GM18868 (cell line): ENCODE measurements at regions not wholly inside any gene's neighbourhood (a gene's known extent, or its start where the extent isn't known, plus 50 kb on each side); places are given as distances from the start of the nearest gene placed in this dataset.
"Not testable (repeated sequence)": the region's sequence is repeated elsewhere in the genome, so short reads cannot be mapped to it uniquely, and the experiment has no call there.

Source experiments
- ATAC-seq: cut with Tn5 transposase; IDR thresholded peaks from one replicate; pipeline ENCODE4 v1.9.1; 2021; ENCODE audit warnings: mild to moderate bottlenecking, moderate library complexity; ENCODE audit not compliant: unreplicated experiment

DNA sequence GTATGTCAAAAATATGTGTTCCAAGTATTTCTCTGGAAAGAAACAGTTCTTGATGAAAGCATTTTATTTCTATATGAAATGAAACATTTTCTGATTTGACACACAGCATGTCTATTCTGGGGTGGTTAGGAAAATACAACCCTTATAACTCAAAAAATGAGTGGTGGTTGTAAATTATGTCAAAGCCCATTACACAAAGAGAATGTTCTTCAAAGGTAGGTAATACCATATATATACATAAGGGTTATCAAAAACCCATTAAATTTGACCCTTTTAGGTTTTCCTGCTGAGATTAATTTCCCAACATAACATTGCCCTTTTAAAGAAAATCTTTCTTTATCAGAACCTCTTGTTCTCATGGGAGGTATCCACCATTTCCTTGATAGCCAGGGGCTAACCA lies 420.5 kb upstream of the TECRL start:
- no peak for ATAC-seq

GRCh38 chr4:64824591-64824990 lies 415.3 kb upstream of the TECRL start:
- ATAC-seq, result no peak

- no peak for ATAC-seq
These were observed 413.2 kb upstream of the TECRL start for GRCh38 chr4:64822405-64822804.

DNA sequence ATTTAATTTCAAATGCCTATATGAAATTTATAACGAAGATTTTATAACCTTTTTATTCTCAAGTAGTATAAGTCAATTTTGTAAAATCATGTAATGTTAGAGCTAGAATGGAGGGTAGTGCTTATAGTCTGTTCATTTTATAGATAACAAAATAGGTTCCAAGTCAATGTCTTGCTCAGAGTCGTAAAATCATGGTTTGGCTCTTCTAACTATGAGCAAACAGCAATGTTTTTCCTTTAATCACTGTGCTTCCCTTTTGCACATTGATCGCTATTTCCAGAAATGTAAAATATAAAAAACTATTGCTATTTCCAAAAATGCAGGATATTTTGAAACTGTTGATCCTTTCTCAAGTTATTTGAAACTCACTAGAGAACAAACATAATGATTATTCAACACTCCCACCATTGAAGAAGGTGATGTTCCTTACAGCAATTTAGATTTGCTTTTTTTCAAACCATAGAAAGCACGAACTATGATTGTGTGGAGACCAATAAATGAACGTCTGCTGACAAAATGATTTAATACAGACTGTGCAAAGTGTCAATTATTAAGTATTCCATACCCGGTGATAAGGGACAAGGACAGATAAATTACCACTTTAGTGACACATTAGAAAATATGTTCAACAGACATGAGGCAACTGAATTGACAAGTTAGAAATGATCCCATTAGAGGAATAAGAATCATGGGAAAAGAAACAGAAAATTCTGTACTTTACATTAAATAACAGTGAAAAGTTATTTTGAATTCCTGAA lies 412.1 kb upstream of the TECRL start:
- no peak for ATAC-seq

GRCh38 chr4:64814616-64815015 lies 405.4 kb upstream of the TECRL start:
- no peak for ATAC-seq

DNA sequence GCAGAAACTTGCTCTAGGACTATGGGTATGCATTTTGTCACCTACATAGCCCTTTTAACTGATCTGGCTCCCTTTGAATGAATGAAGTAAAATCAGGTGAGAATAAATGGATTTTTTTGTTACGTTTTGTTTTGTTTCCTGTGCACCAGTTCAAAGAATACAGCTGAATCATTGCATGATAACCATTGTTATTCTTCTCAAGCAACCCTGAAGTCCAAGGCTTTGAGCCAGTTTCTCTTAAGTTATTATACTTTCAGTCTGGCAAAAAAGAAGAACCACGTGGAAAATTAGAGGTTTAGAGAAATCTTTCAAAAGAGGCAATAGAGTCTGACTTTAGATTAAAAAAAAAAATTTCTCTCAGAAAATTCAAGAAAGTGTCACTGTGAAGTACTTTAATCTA lies 398.6 kb upstream of the TECRL start:
- ATAC-seq, result no peak

GRCh38 chr4:64799751-64800150 lies 390.5 kb upstream of the TECRL start:
- no peak for ATAC-seq

DNA sequence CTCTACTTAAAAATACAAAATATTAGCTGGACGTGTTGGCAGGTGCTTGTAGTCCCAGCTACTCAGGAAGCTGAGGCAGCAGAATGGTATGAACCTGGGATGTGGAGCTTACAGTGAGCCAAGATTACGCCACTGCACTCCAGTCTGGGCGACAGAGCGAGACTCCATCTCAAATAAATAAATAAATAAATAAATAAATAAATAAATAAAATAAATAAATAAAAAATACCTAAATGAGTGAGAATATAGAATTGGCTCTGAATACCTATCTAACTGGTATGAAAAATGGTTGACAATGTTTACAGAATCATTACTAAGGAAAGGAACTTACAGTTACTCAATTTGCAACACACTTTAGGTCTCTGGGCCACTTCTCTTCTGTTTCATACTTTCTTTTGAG lies 389.6 kb upstream of the TECRL start:
- ATAC-seq, result not testable (repeated sequence)

DNA sequence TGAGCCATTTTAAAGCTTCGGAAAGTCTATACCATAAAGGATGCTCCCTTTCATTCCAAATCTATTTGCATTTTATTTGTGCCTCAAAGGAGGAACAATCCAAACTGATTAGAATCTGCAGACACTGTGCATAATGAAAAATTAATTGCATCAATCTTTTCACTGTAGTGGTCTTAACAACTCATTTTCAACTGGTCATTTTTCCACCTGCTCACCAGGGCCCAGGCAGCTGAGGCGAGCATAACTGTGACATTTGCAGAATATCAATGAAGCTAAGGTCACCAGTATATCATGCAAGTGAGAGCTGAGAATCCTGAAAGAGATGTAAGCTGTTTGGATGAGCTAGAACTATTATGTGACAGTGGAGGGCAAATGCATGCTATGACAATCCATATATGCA lies 387.3 kb upstream of the TECRL start:
- no peak for ATAC-seq

DNA sequence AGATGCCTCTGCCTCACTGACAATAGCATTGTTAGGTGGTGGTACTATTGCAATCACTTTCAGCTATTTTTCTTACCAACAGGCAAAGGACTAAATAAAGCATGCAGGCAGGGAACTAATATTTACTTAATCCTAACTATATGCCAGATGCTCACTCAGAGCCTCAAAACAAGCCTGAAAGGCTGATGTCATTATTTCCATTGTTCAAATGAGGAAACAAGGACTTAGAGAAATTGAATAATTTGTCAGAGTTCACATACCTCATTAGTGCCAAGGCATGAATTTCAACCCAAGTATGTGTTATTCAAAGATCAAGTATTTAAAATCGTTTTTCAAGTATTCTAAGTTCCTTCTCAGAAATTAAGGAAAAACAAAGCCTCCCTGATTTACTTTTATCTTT lies 374.9 kb upstream of the TECRL start:
- no peak for ATAC-seq

DNA sequence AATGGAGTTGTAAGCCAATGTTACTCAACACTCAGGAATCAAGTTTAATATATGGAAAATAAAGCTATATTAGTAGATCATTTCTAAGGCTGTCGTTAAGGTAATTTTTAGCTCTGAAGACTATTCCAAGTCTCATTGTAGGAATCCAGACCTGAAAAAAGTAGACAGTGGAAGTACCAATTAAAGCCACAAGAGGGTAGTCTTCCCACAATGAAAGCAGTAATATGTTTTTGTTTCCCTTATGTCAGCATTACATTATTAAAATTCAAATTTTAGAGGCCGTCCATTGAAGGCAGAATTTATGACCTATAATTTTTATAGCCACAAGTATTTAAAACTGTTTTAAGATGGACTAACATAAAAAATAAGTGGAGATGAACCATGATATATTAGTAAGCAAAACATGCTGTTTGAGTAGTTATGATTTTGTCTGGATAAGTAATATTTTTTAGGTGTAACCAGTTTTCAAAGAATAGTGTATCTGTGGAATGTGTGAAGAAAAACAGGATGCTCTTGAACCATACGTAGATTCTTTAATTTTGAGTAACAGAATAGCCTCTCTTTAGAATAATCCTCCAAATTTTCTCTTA lies 372.6 kb upstream of the TECRL start:
- ATAC-seq, result peak; percentile 87

- ATAC-seq, result no peak
These were observed 371.4 kb upstream of the TECRL start for GRCh38 chr4:64780664-64781063.

DNA sequence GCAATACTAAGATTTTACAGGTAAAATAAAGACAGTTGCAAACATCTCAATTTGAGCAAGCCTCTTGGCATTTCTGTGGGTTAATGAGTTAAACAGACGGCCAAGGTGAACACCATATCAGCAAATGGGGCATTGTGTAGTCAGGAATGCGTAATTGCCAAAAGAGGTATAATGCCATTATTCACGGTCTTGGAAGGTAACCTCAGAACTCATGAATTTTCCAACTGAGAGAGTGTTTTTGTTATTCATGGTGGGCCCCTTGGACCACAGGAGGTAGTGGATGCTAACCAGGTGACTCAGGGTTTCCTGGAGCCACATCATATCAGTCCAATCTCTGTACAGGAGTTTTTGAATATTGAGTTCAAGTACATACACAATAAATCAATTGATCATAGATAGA lies 368.0 kb upstream of the TECRL start:
- ATAC-seq, result no peak

DNA sequence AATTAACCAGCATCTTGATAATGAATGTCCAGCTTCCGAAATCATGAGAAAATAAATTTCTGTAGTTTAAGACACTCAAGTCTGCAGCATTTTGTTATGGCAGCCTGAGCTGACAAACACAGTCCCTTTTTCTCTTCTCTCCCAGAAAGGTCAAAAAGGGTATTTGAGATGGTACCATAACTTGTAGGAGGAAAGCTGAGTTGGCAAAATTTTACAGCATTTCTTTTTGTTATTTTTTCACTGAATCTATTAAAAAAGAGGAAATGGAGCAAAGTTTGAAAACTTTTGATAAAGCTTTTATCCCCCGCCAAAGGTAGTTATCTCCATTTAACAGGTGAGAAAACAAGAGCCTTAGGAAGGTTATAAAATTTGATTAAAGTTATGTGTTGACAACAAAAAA lies 367.6 kb upstream of the TECRL start:
- no peak for ATAC-seq

DNA sequence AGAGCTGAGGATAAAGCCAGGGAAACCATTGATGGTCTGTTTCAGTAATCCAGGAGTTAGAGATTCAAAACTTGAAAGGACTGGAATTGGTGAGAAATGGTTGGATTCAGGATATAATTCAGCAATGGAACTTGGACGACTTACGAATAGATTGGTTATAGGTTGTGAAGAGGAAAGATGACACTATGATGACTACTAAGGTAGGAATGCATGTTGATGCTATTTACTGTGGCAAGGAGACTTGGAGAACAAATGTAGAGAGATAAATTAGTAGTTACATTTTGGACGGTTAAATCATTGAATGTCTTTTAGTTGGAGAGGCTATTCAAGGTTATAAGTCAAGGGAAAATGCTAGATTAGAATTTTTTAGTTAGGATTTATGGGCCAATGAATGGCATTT lies 365.4 kb upstream of the TECRL start:
- no peak for ATAC-seq

DNA sequence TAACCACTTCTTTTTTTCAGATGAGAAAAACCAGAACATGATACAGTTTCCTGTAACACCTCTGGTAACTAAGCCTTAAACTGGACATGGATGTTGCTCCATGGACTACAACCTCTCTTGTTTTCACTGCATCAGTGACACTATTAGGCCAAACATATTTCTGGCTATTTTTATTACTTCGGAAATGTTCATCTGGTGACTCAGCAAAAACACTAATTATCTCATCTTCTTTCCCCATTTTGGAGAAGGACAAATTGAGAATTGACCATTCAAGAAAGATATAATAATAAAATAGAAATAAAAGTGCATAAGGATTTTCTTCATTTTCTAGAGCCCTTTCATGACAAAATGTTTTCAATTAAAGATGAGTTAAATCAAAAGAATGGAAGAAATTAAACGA lies 361.9 kb upstream of the TECRL start:
- no peak for ATAC-seq

GRCh38 chr4:64767547-64767946 lies 358.3 kb upstream of the TECRL start:
- ATAC-seq, result no peak

DNA sequence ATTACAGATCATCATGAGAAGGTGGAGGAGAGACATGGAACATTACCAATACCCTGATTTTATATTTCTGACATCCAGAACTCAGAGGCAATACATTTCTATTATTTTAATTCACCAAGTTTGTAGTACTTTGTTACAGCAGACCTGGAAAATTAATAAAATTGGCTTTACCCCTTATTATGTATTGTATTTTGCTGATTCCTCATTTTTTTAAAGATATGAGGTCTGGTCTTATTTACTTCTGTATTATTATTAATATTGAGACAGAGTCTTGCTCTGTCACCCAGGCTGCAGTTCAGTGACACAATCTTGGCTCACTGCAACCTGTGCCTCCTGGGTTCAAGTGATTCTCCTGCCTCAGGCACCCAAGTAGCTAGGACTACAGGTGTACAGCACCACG lies 357.3 kb upstream of the TECRL start:
- no peak for ATAC-seq

DNA sequence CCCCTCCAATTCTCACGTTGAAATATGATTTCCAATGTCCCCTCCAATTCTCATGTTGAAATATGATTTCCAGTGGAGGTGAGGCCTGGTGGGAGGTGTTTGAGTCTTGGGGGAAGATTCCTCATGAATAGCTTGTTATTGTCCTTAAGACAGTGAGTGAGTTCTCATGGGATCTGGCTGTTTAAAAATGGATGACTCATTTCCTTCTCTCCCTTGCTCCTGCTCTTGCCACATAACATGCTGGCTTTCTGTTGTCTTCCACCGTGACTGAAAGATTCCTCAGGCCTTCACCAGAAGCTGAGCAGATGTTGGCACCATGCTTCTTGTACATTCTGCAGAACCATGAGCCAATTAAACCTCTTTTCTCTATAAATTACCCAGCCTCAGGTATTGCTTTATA lies 346.8 kb upstream of the TECRL start:
- no peak for ATAC-seq

GRCh38 chr4:64747919-64748715 lies 338.9 kb upstream of the TECRL start:
- ATAC-seq, result no peak

- ATAC-seq, result no peak
These were observed 329.0 kb upstream of the TECRL start for GRCh38 chr4:64738240-64738639.

DNA sequence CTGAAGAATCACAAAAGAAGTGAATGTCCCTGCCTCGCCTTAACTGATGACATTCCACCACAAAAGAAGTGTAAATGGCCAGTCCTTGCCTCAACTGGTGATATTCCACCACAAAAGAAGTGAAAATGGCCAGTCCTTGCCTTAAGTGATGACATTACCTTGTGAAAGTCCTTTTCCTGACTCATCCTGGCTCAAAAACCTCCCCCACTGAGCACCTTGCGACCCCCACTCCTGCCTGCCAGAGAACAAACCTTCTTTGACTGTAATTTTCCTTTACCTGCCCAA lies 328.5 kb upstream of the TECRL start:
- not testable (repeated sequence) for ATAC-seq
